Gastrocnemius medialis (tissue), 4 donors: ENCODE measurements at regions not wholly inside any gene's neighbourhood (a gene's known extent, or its start where the extent isn't known, plus 50 kb on each side); places are given as distances from the start of the nearest gene placed in this dataset.

Experiments used
- ATAC-seq, 2 donors: fragments of 150-250 bp; one replicate each; pipeline ENCODE4 v1.9.1; 2016
- DNase-seq, 2 donors: peaks; one replicate each; pipeline ENCODE4 v3.0.0-alpha.2; 2019
- H3K27ac ChIP-seq, 4 donors: fragments of 200-600 bp; sonication (generic); 1 replicate in 1 of 4; 2 replicates in 3 of 4; pipeline ENCODE4 v1.5.1; 2016 to 2018; ENCODE audit warnings: mild to moderate bottlenecking in 2 of 4, moderate library complexity in 1 of 4
- H3K27me3 ChIP-seq, 3 donors: fragments of 200-600 bp; sonication (generic) in 2 of 3; 1 replicate in 1 of 3; 2 replicates in 2 of 3; pipeline versions ENCODE4 v1.5.1 to v1.6.0; 2016 to 2019; ENCODE audit warnings: mild to moderate bottlenecking in 1 of 3, moderate library complexity in 1 of 3
- H3K36me3 ChIP-seq, 2 donors: fragments of 200-600 bp; sonication (generic) in 1 of 2; one replicate each; pipeline ENCODE4 v1.5.1; 2017 to 2018
- H3K4me1 ChIP-seq, 2 donors: fragments of 200-600 bp; sonication (generic) in 1 of 2; one replicate each; pipeline ENCODE4 v1.5.1; 2016 to 2017; ENCODE audit warnings: mild to moderate bottlenecking in 2 of 2
- H3K4me3 ChIP-seq, 4 donors: fragments of 200-600 bp; sonication (generic) in 3 of 4; 1 replicate in 1 of 4; 2 replicates in 3 of 4; pipeline ENCODE4 v1.5.1; 2016 to 2019; ENCODE audit warnings: mild to moderate bottlenecking in 2 of 4
- H3K9me3 ChIP-seq, 3 donors: fragments of 200-600 bp; sonication (generic) in 2 of 3; 1 replicate in 1 of 3; 2 replicates in 2 of 3; pipeline ENCODE4 v1.5.1; 2016 to 2019
- POLR2A ChIP-seq, 2 donors: fragments of 450-650 bp; IDR thresholded peaks; one replicate each; pipeline ENCODE4 v1.6.1; 2017; ENCODE audit warnings: antibody characterized with exemption in 2 of 2, mild to moderate bottlenecking in 2 of 2, moderate library complexity in 2 of 2
- in situ Hi-C, 4 donors: fragments of 200-750 bp; cut with MboI; loops; one replicate each; pipeline versions ENCODE4 v1.15.0 to v1.8.0; 2017; ENCODE audit warnings: low sequenced_read_pairs in 4 of 4
- intact Hi-C: fragments of 100-400 bp; cut with DNase I; formaldehyde crosslinking; loops from one replicate; pipeline ENCODE4 v1.15.1; 2023; ENCODE audit warnings: low total_unique reads
- TF ChIP-seq, protein P1 (sequence below), 5 experiments: fragments of 450-650 bp in 3 of 5; fragments of 200-600 bp in 2 of 5; sonication (generic) in 2 of 5; IDR thresholded peaks in 4 of 5; conservative IDR thresholded peaks in 1 of 5; 1 replicate in 4 of 5; 2 replicates in 1 of 5; pipeline ENCODE4 v1.5.1; 2016 to 2019; ENCODE audit warnings: antibody characterized with exemption in 5 of 5, mild to moderate bottlenecking in 3 of 5, moderate library complexity in 3 of 5

- intact Hi-C loops, result no loop called here
- TF ChIP-seq, protein P1, sequence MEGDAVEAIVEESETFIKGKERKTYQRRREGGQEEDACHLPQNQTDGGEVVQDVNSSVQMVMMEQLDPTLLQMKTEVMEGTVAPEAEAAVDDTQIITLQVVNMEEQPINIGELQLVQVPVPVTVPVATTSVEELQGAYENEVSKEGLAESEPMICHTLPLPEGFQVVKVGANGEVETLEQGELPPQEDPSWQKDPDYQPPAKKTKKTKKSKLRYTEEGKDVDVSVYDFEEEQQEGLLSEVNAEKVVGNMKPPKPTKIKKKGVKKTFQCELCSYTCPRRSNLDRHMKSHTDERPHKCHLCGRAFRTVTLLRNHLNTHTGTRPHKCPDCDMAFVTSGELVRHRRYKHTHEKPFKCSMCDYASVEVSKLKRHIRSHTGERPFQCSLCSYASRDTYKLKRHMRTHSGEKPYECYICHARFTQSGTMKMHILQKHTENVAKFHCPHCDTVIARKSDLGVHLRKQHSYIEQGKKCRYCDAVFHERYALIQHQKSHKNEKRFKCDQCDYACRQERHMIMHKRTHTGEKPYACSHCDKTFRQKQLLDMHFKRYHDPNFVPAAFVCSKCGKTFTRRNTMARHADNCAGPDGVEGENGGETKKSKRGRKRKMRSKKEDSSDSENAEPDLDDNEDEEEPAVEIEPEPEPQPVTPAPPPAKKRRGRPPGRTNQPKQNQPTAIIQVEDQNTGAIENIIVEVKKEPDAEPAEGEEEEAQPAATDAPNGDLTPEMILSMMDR (IDR thresholded peaks at IDR 0.05 in 4 of 5, conservative IDR thresholded peaks at IDR 0.05 in 1 of 5), result no peak
- TF ChIP-seq POLR2A (IDR thresholded peaks at IDR 0.05), result no peak
Measured at GRCh38 chr18:41548521-41549260, 406.3 kb upstream of the PIK3C3 start.

DNA sequence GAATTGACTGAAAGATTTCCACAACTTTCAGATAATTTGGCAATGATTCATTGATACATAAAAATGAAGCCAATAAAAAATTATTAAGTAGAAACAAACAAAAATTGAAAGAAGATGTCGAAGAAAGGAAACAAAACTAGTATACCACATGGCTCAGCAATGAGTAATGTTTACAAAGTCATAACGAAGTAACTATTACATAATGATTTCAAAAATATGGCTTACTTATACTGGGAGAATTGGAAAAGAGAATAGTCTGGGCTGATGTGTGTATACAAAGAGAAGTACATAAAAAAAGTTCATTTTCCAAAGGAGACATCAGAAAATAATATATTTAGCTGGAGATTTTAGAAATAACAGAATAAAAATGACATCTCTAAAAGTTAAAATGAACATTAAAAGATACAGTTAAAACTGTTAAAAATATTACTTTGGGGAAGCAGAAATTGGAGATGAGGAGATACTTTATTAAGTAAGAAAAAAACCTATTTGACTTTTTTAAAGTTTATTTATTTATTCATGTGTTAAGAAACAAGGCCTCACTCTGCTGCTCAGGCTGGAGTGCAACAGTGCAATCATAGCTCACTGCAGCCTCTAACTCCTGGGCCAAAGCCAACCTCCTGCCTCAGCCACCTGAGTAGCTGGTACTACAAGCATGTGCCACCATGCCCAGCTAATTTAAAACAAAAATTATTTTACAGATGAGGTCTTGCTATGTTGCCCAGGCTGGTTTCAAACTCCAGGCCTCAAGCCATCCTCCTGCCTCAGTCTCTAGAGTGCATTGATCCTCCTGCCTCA is 409.7 kb upstream of the PIK3C3 start:
- Histone ChIP-seq H3K27me3 (no peaks in the 10 kb centered on the region), H3K9me3 (no peaks in the 10 kb centered on the region), H3K4me3 (no peak overlapping the region), H3K36me3 (no peaks in the 10 kb centered on the region), H3K4me1 (no peaks in the 10 kb centered on the region), H3K27ac (no peak overlapping the region)
- intact Hi-C loops, result no loop called here
- DNase-seq (no peak), ATAC-seq (no peak)
- TF ChIP-seq, protein P1 (IDR thresholded peaks at IDR 0.05 in 4 of 5, conservative IDR thresholded peaks at IDR 0.05 in 1 of 5), result no peak
- no peak for TF ChIP-seq POLR2A (IDR thresholded peaks at IDR 0.05)
- in situ Hi-C loops, result no loop called here

More at GRCh38 chr18:41548521-41549260, 406.3 kb upstream of the PIK3C3 start:
- no peak for ATAC-seq
- DNase-seq, result no peak
- no peaks in the 10 kb centered on the region for H3K27me3 ChIP-seq
- H3K4me1 ChIP-seq, result no peaks in the 10 kb centered on the region
- no peak overlapping the region for H3K27ac ChIP-seq
- in situ Hi-C loops, result no loop called here
- no peaks in the 10 kb centered on the region for H3K9me3 ChIP-seq
- no peaks in the 10 kb centered on the region for H3K36me3 ChIP-seq
- no peak overlapping the region for H3K4me3 ChIP-seq

- ATAC-seq (no peak), DNase-seq (no peak)
- intact Hi-C loops, result no loop called here
- in situ Hi-C loops, result no loop called here
- Histone ChIP-seq H3K4me3 (no peak overlapping the region), H3K4me1 (no peaks in the 10 kb centered on the region), H3K27ac (no peak overlapping the region), H3K9me3 (no peaks in the 10 kb centered on the region), H3K27me3 (no peaks in the 10 kb centered on the region), H3K36me3 (no peaks in the 10 kb centered on the region)
- TF ChIP-seq POLR2A (IDR thresholded peaks at IDR 0.05), result no peak
- TF ChIP-seq, protein P1 (IDR thresholded peaks at IDR 0.05 in 4 of 5, conservative IDR thresholded peaks at IDR 0.05 in 1 of 5), result no peak
Measured at GRCh38 chr18:41543815-41544214, 411.2 kb upstream of the PIK3C3 start.

DNA sequence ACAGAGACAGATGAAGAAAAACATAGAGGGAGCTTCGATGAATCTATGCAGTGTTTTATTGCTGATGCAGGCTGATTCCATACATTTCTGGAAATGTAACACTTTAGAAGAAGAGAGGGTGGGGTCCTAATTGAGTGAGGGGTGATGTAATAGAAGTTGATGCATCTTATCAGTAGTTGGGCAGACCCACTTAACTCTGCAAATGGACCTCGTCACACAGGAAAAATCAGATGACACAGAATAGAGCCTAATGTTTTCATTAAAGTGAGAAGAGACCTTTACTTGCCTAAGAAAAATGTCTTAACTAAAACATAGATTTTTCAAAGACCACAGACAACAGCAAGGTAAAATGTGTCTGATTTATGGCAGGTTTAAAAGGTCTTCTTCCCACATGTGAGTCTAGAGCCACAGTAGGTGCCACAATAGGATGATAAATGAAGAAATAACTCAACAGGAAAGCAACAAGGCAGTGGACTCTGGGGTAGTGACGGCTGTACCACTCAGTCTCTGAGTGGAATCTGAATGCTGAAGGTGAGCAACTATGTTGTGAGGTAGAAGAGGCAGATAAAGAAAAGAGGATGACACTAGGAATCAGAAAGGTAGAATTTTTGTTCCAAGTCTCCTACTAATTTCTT is 414.7 kb upstream of the PIK3C3 start:
- intact Hi-C loops, result no loop called here
- ATAC-seq (no peak), DNase-seq (no peak)
- no peak overlapping the region for H3K4me3 ChIP-seq
- no peaks in the 10 kb centered on the region for H3K27me3 ChIP-seq
- no peak overlapping the region for H3K27ac ChIP-seq
- TF ChIP-seq POLR2A (IDR thresholded peaks at IDR 0.05), result no peak
- TF ChIP-seq, protein P1 (IDR thresholded peaks at IDR 0.05 in 4 of 5, conservative IDR thresholded peaks at IDR 0.05 in 1 of 5), result no peak
- H3K4me1 ChIP-seq, result no peaks in the 10 kb centered on the region
- in situ Hi-C loops, result no loop called here
- H3K36me3 ChIP-seq, result no peaks in the 10 kb centered on the region
- H3K9me3 ChIP-seq, result no peaks in the 10 kb centered on the region
